GM18951 (cell line): ENCODE measurements at regions not wholly inside any gene's neighbourhood (a gene's known extent, or its start where the extent isn't known, plus 50 kb on each side); places are given as distances from the start of the nearest gene placed in this dataset.

Experiments
- POLR2A ChIP-seq: IDR thresholded peaks from 4 replicates; pipeline ENCODE4 v1.6.1; 2011; ENCODE audit warnings: mild to moderate bottlenecking; ENCODE audit not compliant: insufficient read length, insufficient read depth; ENCODE audit errors: extremely low read depth
- in situ Hi-C: fragments of 300-500 bp; cut with MboI; formaldehyde crosslinking; loops from one replicate; pipeline ENCODE4 v1.12.0; 2022; ENCODE audit warnings: low sequenced_read_pairs, mixed read lengths, inconsistent platforms; ENCODE audit not compliant: unreplicated experiment

DNA sequence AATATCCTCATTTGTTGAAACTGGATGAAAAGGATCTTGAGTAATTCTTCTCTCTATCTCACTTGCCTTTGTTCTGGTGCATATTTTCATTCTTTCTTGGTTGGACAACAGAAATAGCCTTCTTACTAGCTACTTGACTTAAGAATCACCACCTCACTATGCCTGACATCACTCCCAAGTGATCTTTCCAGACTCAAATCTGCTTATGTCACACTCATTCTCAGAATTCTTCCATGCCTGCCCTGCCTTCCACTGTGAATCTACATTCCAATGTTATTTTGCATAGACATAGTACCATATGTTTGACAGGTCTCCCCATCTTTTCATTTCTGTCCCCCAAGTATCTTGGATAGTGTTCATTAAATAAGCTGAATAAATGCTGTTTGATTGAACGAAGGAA lies 78.5 kb upstream of the DPYD start:
- TF ChIP-seq POLR2A: no peak
- in situ Hi-C loops: no loop called here

DNA sequence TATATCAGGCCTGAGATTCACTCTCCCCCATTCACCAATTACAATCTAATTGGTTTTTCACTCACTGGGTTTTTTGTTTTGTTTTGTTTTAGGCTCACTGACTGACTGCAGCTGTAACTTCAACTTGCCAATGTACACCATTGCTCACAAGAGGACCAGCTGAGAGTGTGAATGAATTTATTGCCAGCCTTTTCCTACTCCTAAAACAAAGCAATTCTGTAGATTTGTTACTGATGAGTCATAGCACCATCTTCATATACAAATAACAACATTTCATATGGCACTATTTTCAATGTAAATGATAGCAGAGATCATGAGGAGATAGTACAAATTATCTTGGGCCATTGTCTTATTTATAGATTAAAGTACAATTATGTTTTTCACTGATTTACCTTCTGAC lies 76.0 kb upstream of the DPYD start:
- in situ Hi-C loops: no loop called here
- TF ChIP-seq POLR2A: no peak

DNA sequence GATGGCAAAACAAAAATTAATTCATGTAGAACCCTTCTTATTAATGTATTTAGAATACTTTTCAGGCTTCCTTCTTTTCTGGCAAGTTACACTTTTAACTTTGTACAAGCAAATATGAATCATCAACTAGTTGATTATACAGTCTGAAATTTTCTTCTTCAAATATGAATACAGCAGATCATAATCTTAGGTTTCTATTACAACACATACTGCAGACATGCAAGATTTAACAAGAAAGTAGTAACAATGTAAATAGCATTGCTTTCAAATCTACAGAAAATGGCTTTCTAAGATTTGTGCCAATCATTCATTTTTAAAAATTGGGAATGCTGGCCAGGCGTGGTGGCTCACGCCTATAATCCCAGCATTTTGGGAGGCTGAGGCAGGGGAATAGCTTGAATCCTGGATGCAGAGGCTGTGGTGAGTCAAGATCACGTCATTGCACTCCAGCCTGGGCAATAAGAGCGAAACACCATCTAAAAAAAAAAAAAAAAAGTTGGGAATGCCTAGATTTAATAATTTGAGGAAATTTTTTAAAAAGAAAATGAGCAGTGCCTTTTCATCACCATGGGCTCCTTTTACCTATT lies 68.4 kb upstream of the DPYD start:
- in situ Hi-C loops: no loop called here
- no peak for TF ChIP-seq POLR2A

DNA sequence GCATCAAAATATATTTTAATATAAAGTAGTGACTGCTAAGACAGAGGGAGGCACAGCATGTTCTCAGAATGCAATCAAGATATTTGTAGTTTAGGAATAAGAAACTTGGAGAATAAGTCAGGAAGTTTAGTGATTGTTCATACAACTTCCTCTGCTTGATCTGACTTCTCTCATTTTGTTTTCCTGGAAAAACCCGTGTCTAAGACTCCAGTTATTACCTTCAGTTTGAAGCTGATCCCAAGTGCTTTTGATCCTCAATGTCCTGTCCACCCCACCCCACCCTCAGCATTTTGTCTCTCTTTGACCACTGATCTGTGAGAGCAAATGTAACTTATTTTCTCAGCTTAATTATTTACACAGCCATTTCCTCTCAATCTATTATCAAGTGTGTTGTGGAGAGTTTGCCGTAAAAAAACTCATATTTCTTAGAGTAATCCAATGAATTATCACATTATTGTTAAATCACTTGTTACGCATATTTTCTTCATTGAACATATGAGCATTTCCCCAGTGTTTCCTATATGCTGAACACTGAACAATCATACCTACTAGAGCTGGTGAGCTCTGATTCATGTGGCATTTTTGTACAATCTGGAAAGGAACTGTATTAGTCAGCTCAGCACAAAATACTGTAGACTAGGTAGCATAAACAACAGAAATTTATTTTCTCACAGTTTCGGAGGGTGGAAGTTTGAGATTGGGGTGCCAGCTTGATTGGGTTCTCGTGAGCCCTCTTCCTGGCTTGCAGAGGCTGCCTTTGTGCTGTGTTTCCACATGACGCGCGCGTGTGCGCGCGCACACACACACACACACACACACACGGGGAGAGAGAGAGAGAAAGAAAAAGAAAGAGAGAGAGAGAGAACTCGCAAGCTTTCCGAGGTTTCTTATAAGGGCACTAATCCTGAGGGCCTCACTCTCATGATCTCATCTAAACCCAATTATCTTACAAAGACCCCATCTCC lies 65.5 kb upstream of the DPYD start:
- no peak for TF ChIP-seq POLR2A
- in situ Hi-C loops: no loop called here

DNA sequence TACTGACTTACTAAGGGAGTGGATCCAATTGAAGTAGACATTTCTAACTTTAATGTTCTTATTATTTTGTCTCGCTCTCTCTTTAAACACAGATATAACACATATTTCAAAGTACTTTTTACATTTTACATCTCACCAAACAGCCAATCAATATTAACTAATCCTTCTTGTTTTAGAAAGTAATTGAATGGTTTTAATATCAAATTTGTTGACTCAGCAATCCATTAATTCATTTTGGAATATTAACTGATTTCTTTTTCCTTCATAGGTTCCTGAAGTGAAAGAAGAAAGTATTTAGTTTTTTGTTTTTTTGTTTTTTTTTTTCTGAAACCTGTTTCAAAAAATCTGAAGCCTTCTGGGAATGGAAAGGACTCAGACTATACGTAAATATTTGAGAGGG lies 62.3 kb upstream of the DPYD start:
- TF ChIP-seq POLR2A: no peak

DNA sequence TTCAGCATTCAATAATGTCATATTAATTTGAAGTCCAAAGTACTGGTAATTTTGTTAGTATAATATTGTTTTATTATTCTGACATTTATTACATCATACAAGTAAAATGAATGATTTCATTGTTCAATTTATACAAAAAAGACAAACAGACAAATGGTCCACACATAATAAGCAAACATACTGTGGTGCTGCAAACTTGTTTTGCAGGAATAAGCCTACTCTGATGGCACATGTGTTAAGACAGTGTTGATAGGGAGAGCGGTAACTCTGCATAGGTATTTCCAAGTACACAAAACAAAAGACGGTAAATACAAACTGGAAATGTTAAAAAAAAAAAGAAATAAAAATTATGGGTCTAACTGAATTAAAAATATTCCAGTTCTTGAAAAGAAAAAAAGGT lies 59.7 kb upstream of the DPYD start:
- in situ Hi-C loops: no loop called here
- no peak for TF ChIP-seq POLR2A

More for the DNA sequence above, 62.3 kb upstream of the DPYD start:
- in situ Hi-C loops: no loop called here

DNA sequence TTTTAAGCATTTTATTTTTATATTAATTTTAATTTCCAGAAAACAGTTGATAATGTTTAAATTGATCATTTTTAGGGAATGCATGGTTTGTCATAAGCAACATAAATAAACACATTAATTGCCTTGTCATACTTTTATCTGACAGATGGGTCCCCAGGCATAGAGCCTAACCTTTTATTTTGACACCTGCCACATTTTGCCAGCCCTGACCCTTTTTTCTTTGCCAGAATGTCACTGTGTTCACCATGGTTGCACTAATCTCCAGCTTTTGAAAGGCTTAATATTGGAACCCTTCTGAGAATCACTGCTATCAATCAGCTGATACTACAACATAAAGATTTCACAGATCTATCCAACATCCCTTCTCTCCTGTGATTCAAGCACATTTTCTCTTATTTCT lies 56.0 kb upstream of the DPYD start:
- in situ Hi-C loops: no loop called here
- no peak for TF ChIP-seq POLR2A
